IPS-NIHi11 (cell line): ENCODE measurements at regions not wholly inside any gene's neighbourhood (a gene's known extent, or its start where the extent isn't known, plus 50 kb on each side); places are given as distances from the start of the nearest gene placed in this dataset.
"Not testable (repeated sequence)": the region's sequence is repeated elsewhere in the genome, so short reads cannot be mapped to it uniquely, and the experiment has no call there.

Experiments
- DNase-seq: peaks from one replicate; pipeline ENCODE4 v3.0.0; 2012; ENCODE audit warnings: mixed read lengths, low spot score

- no peak for DNase-seq
Observed at GRCh38 chr7:79778786-79779770, 325.6 kb upstream of the MAGI2 start.

- no peak for DNase-seq
Observed at GRCh38 chr7:79775911-79776310, 322.4 kb upstream of the MAGI2 start.

GRCh38 chr7:79774150-79774549 lies 320.7 kb upstream of the MAGI2 start:
- DNase-seq = no peak

GRCh38 chr7:79770970-79771369 lies 317.5 kb upstream of the MAGI2 start:
- DNase-seq = no peak

GRCh38 chr7:79770063-79770462 lies 316.6 kb upstream of the MAGI2 start:
- DNase-seq = no peak

- DNase-seq = not testable (repeated sequence)
Observed at GRCh38 chr7:79767876-79768560, 314.6 kb upstream of the MAGI2 start.

- DNase-seq = not testable (repeated sequence)
Observed at GRCh38 chr7:79767192-79767591, 313.7 kb upstream of the MAGI2 start.

GRCh38 chr7:79761876-79762429 lies 308.5 kb upstream of the MAGI2 start:
- DNase-seq = no peak

GRCh38 chr7:79750941-79751340 lies 297.5 kb upstream of the MAGI2 start:
- DNase-seq = not testable (repeated sequence)

GRCh38 chr7:79749856-79750255 lies 296.4 kb upstream of the MAGI2 start:
- DNase-seq = no peak

GRCh38 chr7:79741684-79742083 lies 288.2 kb upstream of the MAGI2 start:
- no peak for DNase-seq

- DNase-seq = no peak
Observed at GRCh38 chr7:79740076-79740475, 286.6 kb upstream of the MAGI2 start.

- not testable (repeated sequence) for DNase-seq
Observed at GRCh38 chr7:79739036-79739709, 285.7 kb upstream of the MAGI2 start.

- no peak for DNase-seq
Observed at GRCh38 chr7:79736418-79736817, 283.0 kb upstream of the MAGI2 start.

- DNase-seq = no peak
Observed at GRCh38 chr7:79735012-79735411, 281.5 kb upstream of the MAGI2 start.

- no peak for DNase-seq
Observed at GRCh38 chr7:79734181-79734580, 280.7 kb upstream of the MAGI2 start.

- DNase-seq = no peak
Observed at GRCh38 chr7:79732535-79732934, 279.1 kb upstream of the MAGI2 start.

- no peak for DNase-seq
Observed at GRCh38 chr7:79730971-79731370, 277.5 kb upstream of the MAGI2 start.

GRCh38 chr7:79723833-79724618 lies 270.6 kb upstream of the MAGI2 start:
- no peak for DNase-seq

- DNase-seq = no peak
Observed at GRCh38 chr7:79722217-79722616, 268.8 kb upstream of the MAGI2 start.

GRCh38 chr7:79719216-79719615 lies 265.7 kb upstream of the MAGI2 start:
- no peak for DNase-seq
